ENCODE measurements at regions not wholly inside any gene's neighbourhood (a gene's known extent, or its start where the extent isn't known, plus 50 kb on each side); places are given as distances from the start of the nearest gene placed in this dataset.
"Not testable (repeated sequence)": the region's sequence is repeated elsewhere in the genome, so short reads cannot be mapped to it uniquely, and the experiment has no call there.

- no peaks in the 10 kb centered on the region for H3K27me3 ChIP-seq (ENCODE audit: insufficient read depth, insufficient read length)
- H3K4me1 ChIP-seq (ENCODE audit: insufficient read depth, insufficient read length) = peaks cover 8% of the 10 kb centered on the region
- H3K9me3 ChIP-seq (ENCODE audit: insufficient read depth, low read length) = peaks cover 9% of the 10 kb centered on the region; the same call in 1 of the 2 replicates
- no peak for TF ChIP-seq SUZ12 (IDR thresholded peaks at IDR 0.05; ENCODE audit: extremely low read depth, insufficient read depth, insufficient read length)
- no peak overlapping the region for H3K4me3 ChIP-seq (ENCODE audit: insufficient read length, low read depth)
- no peak overlapping the region for H3K9ac ChIP-seq (ENCODE audit: insufficient read length, low read depth)
- no peaks in the 10 kb centered on the region for H3K36me3 ChIP-seq (ENCODE audit: insufficient read depth, insufficient read length, low read length)
- no peak for DNase-seq (ENCODE audit: low read depth, low spot score)
Measured at GRCh38 chr12:111249018-111249370, 119.9 kb downstream of the PHETA1 start.

GRCh38 chr12:111248236-111249017 lies 120.5 kb downstream of the PHETA1 start:
- TF ChIP-seq SUZ12 (IDR thresholded peaks at IDR 0.05; ENCODE audit: extremely low read depth, insufficient read depth, insufficient read length) = no peak
- TF ChIP-seq YY1 (IDR thresholded peaks at IDR 0.05; ENCODE audit: insufficient read depth, insufficient read length) = no peak
- TF ChIP-seq ZNF274 (IDR thresholded peaks at IDR 0.05; ENCODE audit: low read depth, low read length) = no peak
- no peak for DNase-seq (ENCODE audit: low read depth, low spot score)
- no peaks in the 10 kb centered on the region for H3K27me3 ChIP-seq (ENCODE audit: insufficient read depth, insufficient read length)

GRCh38 chr12:111247083-111247783 lies 121.7 kb downstream of the PHETA1 start:
- TF ChIP-seq ZNF274 (IDR thresholded peaks at IDR 0.05; ENCODE audit: low read depth, low read length) = no peak

More at GRCh38 chr12:111248236-111249017, 120.5 kb downstream of the PHETA1 start:
- Histone ChIP-seq H3K4me1 (ENCODE audit: insufficient read depth, insufficient read length) (peaks cover 8% of the 10 kb centered on the region), H3K4me3 (ENCODE audit: insufficient read length, low read depth) (no peak overlapping the region), H3K9ac (ENCODE audit: insufficient read length, low read depth) (no peak overlapping the region), H3K36me3 (ENCODE audit: insufficient read depth, insufficient read length, low read length) (no peaks in the 10 kb centered on the region), H3K9me3 (ENCODE audit: insufficient read depth, low read length) (peaks cover 13% of the 10 kb centered on the region; the same call in 1 of the 2 replicates)

GRCh38 chr12:111246477-111247011 lies 122.4 kb downstream of the PHETA1 start:
- peaks cover 8% of the 10 kb centered on the region for H3K4me1 ChIP-seq (ENCODE audit: insufficient read depth, insufficient read length)
- H3K9me3 ChIP-seq (ENCODE audit: insufficient read depth, low read length) = peaks cover 13% of the 10 kb centered on the region; the same call in 1 of the 2 replicates
- no peak overlapping the region for H3K9ac ChIP-seq (ENCODE audit: insufficient read length, low read depth)
- DNase-seq (ENCODE audit: low read depth, low spot score) = no peak
- no peak for TF ChIP-seq YY1 (IDR thresholded peaks at IDR 0.05; ENCODE audit: insufficient read depth, insufficient read length)
- TF ChIP-seq SUZ12 (IDR thresholded peaks at IDR 0.05; ENCODE audit: extremely low read depth, insufficient read depth, insufficient read length) = no peak
- TF ChIP-seq ZNF274 (IDR thresholded peaks at IDR 0.05; ENCODE audit: low read depth, low read length) = no peak
- H3K4me3 ChIP-seq (ENCODE audit: insufficient read length, low read depth) = no peak overlapping the region
- no peaks in the 10 kb centered on the region for H3K36me3 ChIP-seq (ENCODE audit: insufficient read depth, insufficient read length, low read length)
- H3K27me3 ChIP-seq (ENCODE audit: insufficient read depth, insufficient read length) = no peaks in the 10 kb centered on the region

More at GRCh38 chr12:111247083-111247783, 121.7 kb downstream of the PHETA1 start:
- Histone ChIP-seq H3K9me3 (ENCODE audit: insufficient read depth, low read length) (peaks cover 13% of the 10 kb centered on the region; the same call in 1 of the 2 replicates), H3K4me1 (ENCODE audit: insufficient read depth, insufficient read length) (peaks cover 8% of the 10 kb centered on the region), H3K9ac (ENCODE audit: insufficient read length, low read depth) (no peak overlapping the region), H3K36me3 (ENCODE audit: insufficient read depth, insufficient read length, low read length) (no peaks in the 10 kb centered on the region), H3K27me3 (ENCODE audit: insufficient read depth, insufficient read length) (no peaks in the 10 kb centered on the region), H3K4me3 (ENCODE audit: insufficient read length, low read depth) (no peak overlapping the region)
- DNase-seq (ENCODE audit: low read depth, low spot score) = no peak

GRCh38 chr12:111245701-111246476 lies 123.0 kb downstream of the PHETA1 start:
- Histone ChIP-seq H3K36me3 (ENCODE audit: insufficient read depth, insufficient read length, low read length) (no peaks in the 10 kb centered on the region), H3K27me3 (ENCODE audit: insufficient read depth, insufficient read length) (no peaks in the 10 kb centered on the region), H3K9ac (ENCODE audit: insufficient read length, low read depth) (no peak overlapping the region), H3K9me3 (ENCODE audit: insufficient read depth, low read length) (peaks cover 13% of the 10 kb centered on the region; the same call in 1 of the 2 replicates), H3K4me1 (ENCODE audit: insufficient read depth, insufficient read length) (peaks cover 8% of the 10 kb centered on the region), H3K4me3 (ENCODE audit: insufficient read length, low read depth) (no peak overlapping the region)
- no peak for DNase-seq (ENCODE audit: low read depth, low spot score)
- no peak for TF ChIP-seq ZNF274 (IDR thresholded peaks at IDR 0.05; ENCODE audit: low read depth, low read length)
- TF ChIP-seq YY1 (IDR thresholded peaks at IDR 0.05; ENCODE audit: insufficient read depth, insufficient read length) = no peak
- TF ChIP-seq SUZ12 (IDR thresholded peaks at IDR 0.05; ENCODE audit: extremely low read depth, insufficient read depth, insufficient read length) = no peak

- Histone ChIP-seq H3K27me3 (ENCODE audit: insufficient read depth, insufficient read length) (peaks cover 3% of the 10 kb centered on the region), H3K36me3 (ENCODE audit: insufficient read depth, insufficient read length, low read length) (no peaks in the 10 kb centered on the region), H3K9me3 (ENCODE audit: insufficient read depth, low read length) (peaks cover 13% of the 10 kb centered on the region; the same call in 1 of the 2 replicates), H3K9ac (ENCODE audit: insufficient read length, low read depth) (no peak overlapping the region), H3K4me1 (ENCODE audit: insufficient read depth, insufficient read length) (peaks cover 6% of the 10 kb centered on the region), H3K4me3 (ENCODE audit: insufficient read length, low read depth) (no peak overlapping the region)
- TF ChIP-seq SUZ12 (IDR thresholded peaks at IDR 0.05; ENCODE audit: extremely low read depth, insufficient read depth, insufficient read length) (no peak), ZNF274 (IDR thresholded peaks at IDR 0.05; ENCODE audit: low read depth, low read length) (no peak), YY1 (IDR thresholded peaks at IDR 0.05; ENCODE audit: insufficient read depth, insufficient read length) (no peak)
- no peak for DNase-seq (ENCODE audit: low read depth, low spot score)
Measured at GRCh38 chr12:111244673-111245072, 124.2 kb downstream of the PHETA1 start.

GRCh38 chr12:111242817-111243216 lies 126.1 kb downstream of the PHETA1 start:
- H3K36me3 ChIP-seq (ENCODE audit: insufficient read depth, insufficient read length, low read length); H3K4me1 ChIP-seq (ENCODE audit: insufficient read depth, insufficient read length); H3K4me3 ChIP-seq (ENCODE audit: insufficient read length, low read depth); H3K27me3 ChIP-seq (ENCODE audit: insufficient read depth, insufficient read length); DNase-seq (ENCODE audit: low read depth, low spot score); H3K9ac ChIP-seq (ENCODE audit: insufficient read length, low read depth): not testable (repeated sequence)
- H3K9me3 ChIP-seq (ENCODE audit: insufficient read depth, low read length) = peaks cover 13% of the 10 kb centered on the region; the same call in 1 of the 2 replicates
